PC-3 (cell line): ENCODE measurements at regions not wholly inside any gene's neighbourhood (a gene's known extent, or its start where the extent isn't known, plus 50 kb on each side); places are given as distances from the start of the nearest gene placed in this dataset.

Experiments used
- ATAC-seq: fragments of 200-7000 bp; cut with Tn5 transposase; 2 replicates; pipeline ENCODE4 v1.9.1; 2020; ENCODE audit warnings: mild to moderate bottlenecking, moderate library complexity
- BruUV-seq: library from RNA; stranded (reverse); fragments of 400-500 nt; replicated peaks from 2 replicates; lab custom pipeline; 2021; lab: Mats Ljungman, UMichigan
- CTCF ChIA-PET: fragments of 300-600 bp; sonication (Branson Sonifier 250); formaldehyde crosslinking; loops from one replicate; lab custom pipeline; 2022; ENCODE audit warnings: antibody characterized with exemption; lab: Charles Lee
- POLR2A ChIA-PET: fragments of 300-600 bp; sonication (Branson Sonifier 250); formaldehyde crosslinking; loops from one replicate; lab custom pipeline; 2022; ENCODE audit warnings: antibody characterized with exemption; ENCODE audit not compliant: unreplicated experiment; lab: Charles Lee
- DNase-seq: peaks from one replicate; pipeline ENCODE4 v3.0.0-alpha.2; 2015
- H2AFZ ChIP-seq: fragments of 300-600 bp; sonication (generic); 2 replicates; pipeline ENCODE4 v1.6.0; 2016; ENCODE audit warnings: antibody characterized with exemption, low read length
- H3F3A ChIP-seq: fragments of 300-600 bp; sonication (generic); one replicate; pipeline ENCODE4 v1.6.0; 2017; ENCODE audit warnings: antibody characterized with exemption, low read length, control low read depth, mild to moderate bottlenecking; ENCODE audit not compliant: unreplicated experiment
- H3K27ac ChIP-seq: fragments of 300-600 bp; sonication (generic); 2 replicates; pipeline ENCODE4 v1.5.1; 2016; ENCODE audit warnings: mild to moderate bottlenecking, low read length
- H3K27me3 ChIP-seq: fragments of 300-600 bp; sonication (generic); 2 replicates; pipeline ENCODE4 v1.6.1; 2016; ENCODE audit warnings: low read length, mixed read lengths
- H3K36me3 ChIP-seq: fragments of 300-600 bp; sonication (generic); 2 replicates; pipeline ENCODE4 v1.6.1; 2016; ENCODE audit warnings: low read depth, mixed run types, low read length, mixed read lengths
- H3K4me1 ChIP-seq: fragments of 300-600 bp; sonication (generic); 2 replicates; pipeline ENCODE4 v1.5.1; 2016; ENCODE audit warnings: low read length; ENCODE audit not compliant: insufficient read depth
- H3K4me2 ChIP-seq: fragments of 300-600 bp; sonication (generic); 2 replicates; pipeline ENCODE4 v1.6.0; 2016; ENCODE audit warnings: low read length
- H3K4me3 ChIP-seq: fragments of 300-600 bp; sonication (generic); 2 replicates; pipeline ENCODE4 v1.5.1; 2016; ENCODE audit warnings: mild to moderate bottlenecking, low read length, mixed read lengths
- H3K79me2 ChIP-seq: fragments of 300-600 bp; sonication (generic); 2 replicates; pipeline ENCODE4 v1.6.1; 2017; ENCODE audit warnings: low read length, mixed read lengths
- H3K9ac ChIP-seq: fragments of 300-600 bp; sonication (generic); 2 replicates; pipeline ENCODE4 v1.6.0; 2016; ENCODE audit warnings: mild to moderate bottlenecking, low read length
- H3K9me2 ChIP-seq: fragments of 300-600 bp; sonication (generic); replicated peaks from 2 replicates; pipeline ENCODE4 v1.6.1; 2016; ENCODE audit warnings: mixed run types, low read length, mixed read lengths
- H3K9me3 ChIP-seq: fragments of 300-600 bp; sonication (generic); 2 replicates; pipeline ENCODE4 v1.6.1; 2016; ENCODE audit warnings: low read length, mixed read lengths
- H4K20me1 ChIP-seq: fragments of 300-600 bp; sonication (generic); 2 replicates; pipeline ENCODE4 v1.6.1; 2016; ENCODE audit warnings: low read length, mixed read lengths
- EZH2 ChIP-seq: fragments of 300-600 bp; sonication (generic); IDR thresholded peaks from one replicate; pipeline ENCODE4 v1.6.1; 2017; ENCODE audit warnings: antibody characterized with exemption, mild to moderate bottlenecking, low read length; ENCODE audit not compliant: unreplicated experiment
- EZH2phosphoT487 ChIP-seq: fragments of 300-600 bp; sonication (generic); IDR thresholded peaks from 2 replicates; pipeline ENCODE4 v1.6.1; 2018; ENCODE audit warnings: mild to moderate bottlenecking, antibody characterized with exemption, low read length, borderline replicate concordance
- intact Hi-C: fragments of 100-400 bp; cut with micrococcal nuclease; formaldehyde crosslinking; loops from 2 replicates; pipeline ENCODE4 v1.9.0; 2023
- TF ChIP-seq, protein P1 (sequence below): fragments of 300-600 bp; sonication (generic); conservative IDR thresholded peaks from 2 replicates; pipeline ENCODE4 v1.5.1; 2017; ENCODE audit warnings: antibody characterized with exemption, low read depth, mild to moderate bottlenecking, low read length

- Histone ChIP-seq H3K9me2 (no peaks in the 10 kb centered on the region), H3K9ac (no peak overlapping the region), H3K27ac (no peak overlapping the region), H3K9me3 (no peaks in the 10 kb centered on the region), H3K4me3 (no peak overlapping the region), H3K4me2 (no peak overlapping the region), H2AFZ (no peak overlapping the region), H3K79me2 (no peaks in the 10 kb centered on the region), H4K20me1 (no peaks in the 10 kb centered on the region), H3K4me1 (no peaks in the 10 kb centered on the region), H3F3A (no peaks in the 10 kb centered on the region), H3K27me3 (peaks cover 17% of the 10 kb centered on the region), H3K36me3 (no peaks in the 10 kb centered on the region)
- ChIA-PET POLR2A (no interaction called here), CTCF (no interaction called here)
- intact Hi-C loops, result no loop called here
- DNase-seq, result no peak
- TF ChIP-seq EZH2phosphoT487 (no peak), EZH2 (no peak)
- TF ChIP-seq, protein P1, sequence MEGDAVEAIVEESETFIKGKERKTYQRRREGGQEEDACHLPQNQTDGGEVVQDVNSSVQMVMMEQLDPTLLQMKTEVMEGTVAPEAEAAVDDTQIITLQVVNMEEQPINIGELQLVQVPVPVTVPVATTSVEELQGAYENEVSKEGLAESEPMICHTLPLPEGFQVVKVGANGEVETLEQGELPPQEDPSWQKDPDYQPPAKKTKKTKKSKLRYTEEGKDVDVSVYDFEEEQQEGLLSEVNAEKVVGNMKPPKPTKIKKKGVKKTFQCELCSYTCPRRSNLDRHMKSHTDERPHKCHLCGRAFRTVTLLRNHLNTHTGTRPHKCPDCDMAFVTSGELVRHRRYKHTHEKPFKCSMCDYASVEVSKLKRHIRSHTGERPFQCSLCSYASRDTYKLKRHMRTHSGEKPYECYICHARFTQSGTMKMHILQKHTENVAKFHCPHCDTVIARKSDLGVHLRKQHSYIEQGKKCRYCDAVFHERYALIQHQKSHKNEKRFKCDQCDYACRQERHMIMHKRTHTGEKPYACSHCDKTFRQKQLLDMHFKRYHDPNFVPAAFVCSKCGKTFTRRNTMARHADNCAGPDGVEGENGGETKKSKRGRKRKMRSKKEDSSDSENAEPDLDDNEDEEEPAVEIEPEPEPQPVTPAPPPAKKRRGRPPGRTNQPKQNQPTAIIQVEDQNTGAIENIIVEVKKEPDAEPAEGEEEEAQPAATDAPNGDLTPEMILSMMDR, result no peak
- BruUV-seq, result no TSS peak
- no peak for ATAC-seq
Measured at GRCh38 chr3:40713795-40714194, 189.0 kb downstream of the ZNF621 start.

- BruUV-seq, result no TSS peak
- ATAC-seq (no peak), DNase-seq (no peak)
- no peaks in the 10 kb centered on the region for H3K4me1 ChIP-seq
- H3K9ac ChIP-seq, result no peak overlapping the region
- H3K4me3 ChIP-seq, result no peak overlapping the region
- CTCF ChIA-PET, result interaction anchor here (0.6 kb wide), 1 partner anchor 398 kb away, joined by 3 read pairs; no protein-coding TSS in a partner anchor
- TF ChIP-seq EZH2, result no peak
- TF ChIP-seq, protein P1, result no peak
- TF ChIP-seq EZH2phosphoT487, result no peak
- no peak overlapping the region for H3K4me2 ChIP-seq
- H3K36me3 ChIP-seq, result no peaks in the 10 kb centered on the region
- peaks cover 7% of the 10 kb centered on the region; the same call in 1 of the 2 replicates for H3K27me3 ChIP-seq
- intact Hi-C loops, result no loop called here
- POLR2A ChIA-PET, result no interaction called here
- H2AFZ ChIP-seq, result no peak overlapping the region
- no peak overlapping the region for H3K27ac ChIP-seq
- H3F3A ChIP-seq, result no peaks in the 10 kb centered on the region
- H3K9me2 ChIP-seq, result no peaks in the 10 kb centered on the region
- no peaks in the 10 kb centered on the region for H3K79me2 ChIP-seq
- H4K20me1 ChIP-seq, result no peaks in the 10 kb centered on the region
- no peaks in the 10 kb centered on the region for H3K9me3 ChIP-seq
Measured at GRCh38 chr3:40714771-40715345, 190.1 kb downstream of the ZNF621 start.

- POLR2A ChIA-PET, result no interaction called here
- Histone ChIP-seq H3K4me1 (no peaks in the 10 kb centered on the region), H3K4me3 (no peak overlapping the region), H3K9ac (no peak overlapping the region), H3K9me3 (no peaks in the 10 kb centered on the region), H3K27ac (no peak overlapping the region), H4K20me1 (no peaks in the 10 kb centered on the region), H3K9me2 (no peaks in the 10 kb centered on the region), H3F3A (no peaks in the 10 kb centered on the region), H3K4me2 (no peak overlapping the region), H2AFZ (no peak overlapping the region), H3K79me2 (no peaks in the 10 kb centered on the region), H3K27me3 (peaks cover 6% of the 10 kb centered on the region; the same call in 1 of the 2 replicates), H3K36me3 (no peaks in the 10 kb centered on the region)
- CTCF ChIA-PET, result no interaction called here
- ATAC-seq (no peak), DNase-seq (no peak)
- BruUV-seq, result no TSS peak
- intact Hi-C loops, result no loop called here
- TF ChIP-seq, protein P1, result no peak
- TF ChIP-seq EZH2, result no peak
Measured at GRCh38 chr3:40715551-40715950, 190.8 kb downstream of the ZNF621 start.
